ENCODE measurements at regions not wholly inside any gene's neighbourhood (a gene's known extent, or its start where the extent isn't known, plus 50 kb on each side); places are given as distances from the start of the nearest gene placed in this dataset.
A peak's percentile ranks its signal among the peaks of the same experiment; 100 is the strongest.

DNA sequence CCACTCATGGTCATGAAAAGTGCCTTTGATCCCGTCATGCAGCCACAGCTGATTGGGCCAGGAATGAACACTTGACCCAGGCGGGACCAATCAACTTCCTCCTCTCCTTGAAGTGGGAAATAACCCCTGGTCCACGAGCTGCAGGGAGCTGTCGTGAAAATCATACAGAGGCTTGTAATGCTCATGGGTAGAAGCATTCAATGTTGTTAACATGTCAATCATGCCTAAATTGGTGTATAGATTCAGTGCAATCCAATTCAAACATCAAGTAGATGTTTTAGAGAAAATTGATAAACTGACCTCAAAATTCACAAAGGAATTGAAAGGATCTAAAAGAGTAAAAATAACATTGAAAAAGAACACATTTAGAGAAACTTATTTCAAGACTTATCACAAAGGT, 1019.0 kb upstream of the TMEM132C start:
- no peak overlapping the region for H3K9ac ChIP-seq (ENCODE audit: low read length)
- no peaks in the 10 kb centered on the region for H3K9me3 ChIP-seq (ENCODE audit: low read length)
- no peak overlapping the region for H2AFZ ChIP-seq (ENCODE audit: low read depth, low read length)
- peak overlapping the region; percentile 53 for H3K4me2 ChIP-seq (ENCODE audit: low read length)
- H3K27ac ChIP-seq (ENCODE audit: low read length), result peak overlapping the region; percentile 57
- peak; percentile 87 for TF ChIP-seq EP300 (conservative IDR thresholded peaks at IDR 0.05; ENCODE audit: poor library complexity, severe bottlenecking)
- TF ChIP-seq, protein P1, sequence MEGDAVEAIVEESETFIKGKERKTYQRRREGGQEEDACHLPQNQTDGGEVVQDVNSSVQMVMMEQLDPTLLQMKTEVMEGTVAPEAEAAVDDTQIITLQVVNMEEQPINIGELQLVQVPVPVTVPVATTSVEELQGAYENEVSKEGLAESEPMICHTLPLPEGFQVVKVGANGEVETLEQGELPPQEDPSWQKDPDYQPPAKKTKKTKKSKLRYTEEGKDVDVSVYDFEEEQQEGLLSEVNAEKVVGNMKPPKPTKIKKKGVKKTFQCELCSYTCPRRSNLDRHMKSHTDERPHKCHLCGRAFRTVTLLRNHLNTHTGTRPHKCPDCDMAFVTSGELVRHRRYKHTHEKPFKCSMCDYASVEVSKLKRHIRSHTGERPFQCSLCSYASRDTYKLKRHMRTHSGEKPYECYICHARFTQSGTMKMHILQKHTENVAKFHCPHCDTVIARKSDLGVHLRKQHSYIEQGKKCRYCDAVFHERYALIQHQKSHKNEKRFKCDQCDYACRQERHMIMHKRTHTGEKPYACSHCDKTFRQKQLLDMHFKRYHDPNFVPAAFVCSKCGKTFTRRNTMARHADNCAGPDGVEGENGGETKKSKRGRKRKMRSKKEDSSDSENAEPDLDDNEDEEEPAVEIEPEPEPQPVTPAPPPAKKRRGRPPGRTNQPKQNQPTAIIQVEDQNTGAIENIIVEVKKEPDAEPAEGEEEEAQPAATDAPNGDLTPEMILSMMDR (IDR thresholded peaks at IDR 0.05; ENCODE audit: poor library complexity, severe bottlenecking), result no peak
- no peak for TF ChIP-seq MXI1 (conservative IDR thresholded peaks at IDR 0.05; ENCODE audit: poor library complexity, severe bottlenecking)
- no peak for TF ChIP-seq RAD21 (conservative IDR thresholded peaks at IDR 0.05)
- TF ChIP-seq TAF1 (IDR thresholded peaks at IDR 0.05; ENCODE audit: low read depth), result no peak
- TF ChIP-seq POLR2AphosphoS5 (IDR thresholded peaks at IDR 0.05), result peak; percentile 78
- TF ChIP-seq SMC3 (conservative IDR thresholded peaks at IDR 0.05; ENCODE audit: poor library complexity), result peak; percentile 28
- TF ChIP-seq EZH2 (IDR thresholded peaks at IDR 0.05; ENCODE audit: borderline replicate concordance, insufficient read depth, low read length, poor library complexity, severe bottlenecking), result no peak
- TF ChIP-seq, protein P2, sequence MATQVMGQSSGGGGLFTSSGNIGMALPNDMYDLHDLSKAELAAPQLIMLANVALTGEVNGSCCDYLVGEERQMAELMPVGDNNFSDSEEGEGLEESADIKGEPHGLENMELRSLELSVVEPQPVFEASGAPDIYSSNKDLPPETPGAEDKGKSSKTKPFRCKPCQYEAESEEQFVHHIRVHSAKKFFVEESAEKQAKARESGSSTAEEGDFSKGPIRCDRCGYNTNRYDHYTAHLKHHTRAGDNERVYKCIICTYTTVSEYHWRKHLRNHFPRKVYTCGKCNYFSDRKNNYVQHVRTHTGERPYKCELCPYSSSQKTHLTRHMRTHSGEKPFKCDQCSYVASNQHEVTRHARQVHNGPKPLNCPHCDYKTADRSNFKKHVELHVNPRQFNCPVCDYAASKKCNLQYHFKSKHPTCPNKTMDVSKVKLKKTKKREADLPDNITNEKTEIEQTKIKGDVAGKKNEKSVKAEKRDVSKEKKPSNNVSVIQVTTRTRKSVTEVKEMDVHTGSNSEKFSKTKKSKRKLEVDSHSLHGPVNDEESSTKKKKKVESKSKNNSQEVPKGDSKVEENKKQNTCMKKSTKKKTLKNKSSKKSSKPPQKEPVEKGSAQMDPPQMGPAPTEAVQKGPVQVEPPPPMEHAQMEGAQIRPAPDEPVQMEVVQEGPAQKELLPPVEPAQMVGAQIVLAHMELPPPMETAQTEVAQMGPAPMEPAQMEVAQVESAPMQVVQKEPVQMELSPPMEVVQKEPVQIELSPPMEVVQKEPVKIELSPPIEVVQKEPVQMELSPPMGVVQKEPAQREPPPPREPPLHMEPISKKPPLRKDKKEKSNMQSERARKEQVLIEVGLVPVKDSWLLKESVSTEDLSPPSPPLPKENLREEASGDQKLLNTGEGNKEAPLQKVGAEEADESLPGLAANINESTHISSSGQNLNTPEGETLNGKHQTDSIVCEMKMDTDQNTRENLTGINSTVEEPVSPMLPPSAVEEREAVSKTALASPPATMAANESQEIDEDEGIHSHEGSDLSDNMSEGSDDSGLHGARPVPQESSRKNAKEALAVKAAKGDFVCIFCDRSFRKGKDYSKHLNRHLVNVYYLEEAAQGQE (IDR thresholded peaks at IDR 0.05; ENCODE audit: borderline replicate concordance), result peak; percentile 32
- no peaks in the 10 kb centered on the region for H3K36me3 ChIP-seq (ENCODE audit: insufficient read depth, low read length)
- H3K4me3 ChIP-seq (ENCODE audit: low read length), result no peak overlapping the region
- no peaks in the 10 kb centered on the region for H3K27me3 ChIP-seq (ENCODE audit: insufficient read depth, low read depth, low read length)
- no peaks in the 10 kb centered on the region for H4K20me1 ChIP-seq (ENCODE audit: insufficient read depth)
- H3K79me2 ChIP-seq (replicated peaks; ENCODE audit: insufficient read depth, low read length), result no peaks in the 10 kb centered on the region
- peaks cover 4% of the 10 kb centered on the region for H3F3A ChIP-seq (ENCODE audit: insufficient read depth, low read length, poor library complexity, severe bottlenecking)
- H3K9me2 ChIP-seq (ENCODE audit: insufficient read depth, low read length), result no peaks in the 10 kb centered on the region

DNA sequence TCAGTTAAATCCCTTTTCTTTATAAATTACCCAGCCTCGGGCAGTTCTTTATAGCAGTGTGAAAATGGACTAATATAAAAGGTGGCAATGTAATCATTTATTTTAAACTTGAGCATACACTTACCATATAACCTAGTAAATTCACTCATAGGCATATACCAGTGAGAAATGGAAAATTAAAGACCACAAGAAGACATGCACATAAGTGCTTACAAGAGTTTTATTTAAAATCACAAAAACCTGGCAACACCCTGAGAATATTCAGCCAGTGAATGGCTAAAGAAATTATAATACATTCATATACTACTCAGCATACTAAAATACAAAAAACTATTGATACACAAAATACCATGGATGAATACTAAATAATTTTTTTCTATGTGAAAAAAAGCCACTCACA, 1017.5 kb upstream of the TMEM132C start:
- TF ChIP-seq SMC3 (conservative IDR thresholded peaks at IDR 0.05; ENCODE audit: poor library complexity) (no peak), EZH2 (IDR thresholded peaks at IDR 0.05; ENCODE audit: borderline replicate concordance, insufficient read depth, low read length, poor library complexity, severe bottlenecking) (no peak)
- TF ChIP-seq, protein P2 (IDR thresholded peaks at IDR 0.05; ENCODE audit: borderline replicate concordance), result no peak

More for the DNA sequence above, 1017.5 kb upstream of the TMEM132C start:
- no peak overlapping the region for H3K9ac ChIP-seq (ENCODE audit: low read length)
- H3K27ac ChIP-seq (ENCODE audit: low read length), result no peak overlapping the region
- no peaks in the 10 kb centered on the region for H3K36me3 ChIP-seq (ENCODE audit: insufficient read depth, low read length)
- H3F3A ChIP-seq (ENCODE audit: insufficient read depth, low read length, poor library complexity, severe bottlenecking), result peaks cover 4% of the 10 kb centered on the region
- no peak overlapping the region for H3K4me3 ChIP-seq (ENCODE audit: low read length)
- no peaks in the 10 kb centered on the region for H3K27me3 ChIP-seq (ENCODE audit: insufficient read depth, low read depth, low read length)
- no peak overlapping the region for H3K4me2 ChIP-seq (ENCODE audit: low read length)
- H3K9me3 ChIP-seq (ENCODE audit: low read length), result no peaks in the 10 kb centered on the region
- no peaks in the 10 kb centered on the region for H3K9me2 ChIP-seq (ENCODE audit: insufficient read depth, low read length)
- H4K20me1 ChIP-seq (ENCODE audit: insufficient read depth), result no peaks in the 10 kb centered on the region
- no peak overlapping the region for H2AFZ ChIP-seq (ENCODE audit: low read depth, low read length)
- H3K79me2 ChIP-seq (replicated peaks; ENCODE audit: insufficient read depth, low read length), result no peaks in the 10 kb centered on the region
